Dermis microvascular lymphatic vessel endothelial cell (primary cell): ENCODE measurements at regions not wholly inside any gene's neighbourhood (a gene's known extent, or its start where the extent isn't known, plus 50 kb on each side); places are given as distances from the start of the nearest gene placed in this dataset.

Experiments used
- DNase-seq, 2 donors: peaks; one replicate each; pipeline versions ENCODE4 v3.0.0 to v3.0.0-alpha.2; 2010; ENCODE audit warnings: low read depth in 2 of 2

DNA sequence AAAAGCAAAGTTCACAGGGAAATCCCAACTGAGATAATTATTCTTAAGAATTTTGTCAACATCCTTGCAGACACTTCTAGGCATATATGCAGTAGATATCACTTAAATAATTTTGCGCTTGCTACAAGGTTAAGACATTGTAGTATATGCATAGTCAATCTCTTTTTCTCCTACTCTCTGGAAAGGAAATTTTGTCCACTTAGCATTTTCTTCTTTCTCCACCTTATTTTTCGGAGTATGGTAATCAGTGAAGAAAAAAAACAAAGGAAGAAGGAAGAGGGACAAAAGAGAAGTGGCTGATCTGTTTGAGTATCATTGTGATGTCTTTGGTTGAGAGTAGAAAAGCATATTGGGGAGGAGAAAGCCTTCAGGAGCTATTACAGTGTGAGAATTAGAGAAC is 104.6 kb downstream of the LACC1 start:
- DNase-seq, result no peak

- no peak for DNase-seq
These were observed 105.8 kb downstream of the LACC1 start for GRCh38 chr13:43985422-43986072.

- peak in 1 of 2 donors; percentile 10 for DNase-seq
These were observed 106.8 kb downstream of the LACC1 start for GRCh38 chr13:43986421-43986981.

GRCh38 chr13:43988302-43988701 is 108.6 kb downstream of the LACC1 start:
- no peak for DNase-seq

- no peak for DNase-seq
These were observed 110.3 kb downstream of the LACC1 start for GRCh38 chr13:43990021-43990420.

DNA sequence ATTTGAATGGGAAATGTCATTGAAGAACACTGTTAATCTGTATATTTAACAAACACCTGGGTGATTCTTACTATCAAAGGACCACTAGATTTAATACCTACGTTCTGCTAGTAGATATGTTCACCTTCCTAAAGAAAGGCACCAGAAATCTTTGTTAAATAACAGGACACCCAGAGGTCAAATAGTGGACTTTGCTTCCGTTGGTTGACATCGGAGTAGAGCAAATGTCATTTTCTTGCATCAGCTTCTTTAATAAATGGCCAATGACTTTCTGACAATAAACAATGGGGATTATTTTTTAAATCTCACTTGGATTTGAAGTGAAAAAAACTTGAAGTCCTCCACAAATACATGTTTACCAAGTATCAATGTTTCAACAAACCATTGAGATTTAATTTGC is 111.1 kb downstream of the LACC1 start:
- no peak for DNase-seq

GRCh38 chr13:43991773-43992201 is 112.1 kb downstream of the LACC1 start:
- DNase-seq, result no peak

- no peak for DNase-seq
These were observed 112.5 kb downstream of the LACC1 start for GRCh38 chr13:43992211-43992610.

DNA sequence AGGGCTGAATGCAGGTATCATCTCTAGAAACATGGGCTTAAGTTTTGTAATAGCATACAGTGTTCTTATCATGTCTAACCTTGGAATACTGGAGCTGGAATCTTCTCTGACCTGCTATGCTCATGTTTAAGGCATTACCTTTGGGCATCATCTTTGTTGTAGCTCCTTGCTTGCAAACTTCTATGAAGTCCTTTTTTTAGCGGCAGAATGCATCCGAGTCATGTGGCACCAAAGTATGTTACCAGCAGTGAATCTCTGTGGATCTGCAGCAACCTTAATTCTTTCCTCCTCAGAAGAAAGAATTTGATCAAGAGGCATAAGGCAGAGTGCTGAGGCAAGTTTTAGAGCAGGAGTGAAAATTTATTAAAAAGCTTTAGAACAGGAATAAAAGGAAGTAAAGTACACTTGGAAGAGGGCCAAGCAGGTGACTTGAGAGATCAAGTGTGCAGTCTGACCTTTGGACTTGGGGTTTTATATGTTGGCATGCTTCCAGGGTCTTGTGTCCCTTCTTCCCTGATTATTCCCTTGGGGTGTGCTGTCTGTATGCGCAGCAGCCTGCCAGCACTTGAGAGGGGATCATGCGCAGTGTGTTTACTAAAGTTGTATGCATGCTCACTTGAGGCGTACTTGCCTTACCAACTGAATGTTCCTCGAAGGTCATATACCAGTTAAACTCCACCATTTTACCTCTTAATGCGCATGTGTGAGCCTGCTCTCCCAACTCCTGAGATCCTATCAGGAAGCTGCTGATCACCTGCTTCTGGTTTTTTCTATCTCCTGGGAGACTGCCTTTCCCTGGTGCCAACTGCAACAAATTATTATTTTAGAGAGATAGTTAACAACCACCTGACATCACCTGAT is 115.5 kb downstream of the LACC1 start:
- DNase-seq, result peak in 1 of 2 donors; percentile 3

GRCh38 chr13:43996221-43996620 is 116.5 kb downstream of the LACC1 start:
- no peak for DNase-seq

- no peak for DNase-seq
These were observed 123.8 kb downstream of the LACC1 start for GRCh38 chr13:44003481-44003880.

DNA sequence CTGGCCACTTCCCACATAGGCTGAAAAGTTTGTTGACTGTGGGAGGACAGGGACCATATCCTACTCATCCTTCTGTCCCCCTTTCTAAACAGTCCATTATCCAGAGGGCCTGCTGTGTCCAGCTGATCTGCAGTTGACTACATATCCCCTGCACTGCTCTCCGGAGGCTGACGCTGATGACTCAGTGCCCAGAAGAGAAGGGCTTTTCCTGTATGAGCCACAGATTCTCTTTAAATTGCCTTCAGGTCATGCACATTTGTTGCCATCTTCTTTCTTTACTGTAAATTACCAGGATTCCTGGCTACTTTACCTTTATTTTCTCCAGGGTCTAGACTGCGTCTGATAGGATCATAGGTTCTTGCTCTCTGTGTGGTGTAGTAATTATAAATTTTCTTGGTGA is 125.2 kb downstream of the LACC1 start:
- peak; percentile 28 to 87 for DNase-seq

- DNase-seq, result no peak
These were observed 127.7 kb downstream of the LACC1 start for GRCh38 chr13:44007451-44007850.

DNA sequence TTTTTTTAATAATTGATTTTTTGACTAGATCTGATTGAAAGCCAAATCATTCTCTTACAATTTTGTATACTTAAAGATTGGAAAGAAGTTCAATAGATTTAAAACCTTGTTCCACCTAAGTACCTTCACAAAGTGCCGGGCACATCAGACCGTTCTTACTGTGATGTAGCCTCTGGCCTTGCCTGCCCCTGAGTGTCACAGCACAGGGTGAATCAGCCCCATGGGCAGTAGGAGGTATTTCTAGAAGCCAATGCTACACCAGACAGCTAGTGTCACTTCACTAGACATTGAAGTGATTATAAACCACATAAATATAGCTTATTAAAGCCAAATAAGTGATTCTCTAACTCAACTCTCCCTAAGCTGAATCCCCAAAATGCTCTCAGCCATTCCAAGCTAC is 131.3 kb downstream of the LACC1 start:
- no peak for DNase-seq

DNA sequence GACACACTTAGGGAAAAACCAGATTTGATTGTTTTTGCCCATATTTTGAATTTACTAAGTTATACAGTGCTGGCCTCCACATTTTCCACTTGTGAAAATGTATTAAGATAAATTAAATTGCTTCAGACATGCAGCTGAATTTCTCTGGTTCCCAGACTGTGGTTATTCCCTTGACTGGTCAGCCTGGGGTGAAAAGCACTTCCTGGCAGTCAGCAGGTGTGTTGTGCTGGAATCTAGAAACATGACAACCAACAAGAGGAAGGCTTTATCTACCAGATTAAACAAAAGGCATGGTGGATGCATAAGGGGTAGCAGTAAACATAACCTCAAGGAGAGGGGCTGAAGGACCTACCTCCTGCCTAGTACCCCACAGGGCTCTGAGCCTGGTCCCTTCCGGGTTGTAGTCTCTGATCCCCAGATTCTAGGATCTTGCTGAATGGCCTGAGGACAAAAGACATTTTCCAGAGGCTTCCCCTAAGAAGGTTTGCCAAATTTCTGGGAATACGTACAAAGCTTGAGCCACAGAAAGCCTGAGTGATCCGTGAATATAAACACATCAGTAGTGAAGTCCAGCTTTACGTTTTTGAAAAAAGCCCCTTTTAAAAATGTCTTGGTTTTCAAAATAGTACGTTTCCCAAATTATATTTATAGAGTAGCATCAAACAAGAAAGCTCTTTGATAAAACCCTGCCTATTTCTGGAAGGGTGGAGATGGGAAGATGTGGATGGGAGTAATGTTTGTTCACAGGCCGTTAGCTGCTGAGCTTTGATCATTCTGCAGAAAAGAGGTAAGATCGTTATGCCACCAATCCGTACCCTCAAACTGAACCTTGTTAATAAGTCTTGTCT is 133.4 kb downstream of the LACC1 start:
- DNase-seq, result peak in 1 of 2 donors; percentile 63

- DNase-seq, result peak; percentile 71 to 93
These were observed 134.1 kb downstream of the LACC1 start for GRCh38 chr13:44013758-44014291.

- DNase-seq, result peak; percentile 26 to 90
These were observed 134.8 kb downstream of the LACC1 start for GRCh38 chr13:44014501-44014900.

- DNase-seq, result peak in 1 of 2 donors; percentile 12
These were observed 135.4 kb downstream of the LACC1 start for GRCh38 chr13:44015118-44015517.

DNA sequence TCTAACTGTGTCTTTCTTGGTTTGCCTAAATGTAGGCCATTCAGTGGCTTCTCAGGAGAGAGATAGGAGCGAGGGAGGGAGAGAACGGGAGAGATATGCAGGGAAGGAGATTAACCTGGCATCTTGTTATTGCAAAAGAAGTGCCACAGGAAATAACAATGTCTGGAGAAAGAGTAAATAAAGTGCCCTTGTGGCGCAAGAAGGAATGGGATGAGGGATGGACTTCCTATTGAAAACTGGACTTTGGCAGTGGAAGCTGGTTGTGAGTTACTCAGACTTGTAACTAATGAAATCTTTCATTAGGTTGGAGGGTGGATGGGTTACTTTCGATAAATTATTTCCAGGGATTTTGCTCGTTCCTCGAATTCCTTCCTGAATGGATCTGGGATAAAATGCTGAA is 136.1 kb downstream of the LACC1 start:
- DNase-seq, result peak in 1 of 2 donors; percentile 5

DNA sequence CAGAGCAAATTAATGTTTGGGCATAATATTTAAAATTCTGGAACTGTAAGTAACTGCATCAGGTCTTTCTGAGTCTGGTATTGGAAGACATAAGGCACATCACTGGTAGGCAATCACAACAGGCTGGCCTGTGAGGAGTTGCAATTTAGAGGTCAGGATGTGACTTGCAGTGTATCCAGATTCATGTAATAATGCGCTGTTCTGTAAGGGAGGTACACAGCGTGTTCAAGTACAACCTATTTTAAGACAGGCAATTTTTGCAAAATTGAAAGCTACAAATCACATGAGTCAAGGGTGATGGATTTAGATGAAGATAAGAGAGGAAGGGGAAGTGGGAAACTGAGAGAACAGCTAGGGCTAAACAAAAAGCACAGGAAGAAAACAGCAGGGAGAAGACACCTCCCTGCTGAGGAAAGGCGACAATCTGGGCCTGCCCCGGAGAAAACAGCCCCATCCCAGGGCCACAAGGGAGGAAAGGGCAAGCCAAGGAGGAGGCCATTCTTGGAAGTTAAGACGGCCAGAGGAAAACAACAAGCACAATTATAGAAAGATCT is 138.1 kb downstream of the LACC1 start:
- DNase-seq, result no peak

DNA sequence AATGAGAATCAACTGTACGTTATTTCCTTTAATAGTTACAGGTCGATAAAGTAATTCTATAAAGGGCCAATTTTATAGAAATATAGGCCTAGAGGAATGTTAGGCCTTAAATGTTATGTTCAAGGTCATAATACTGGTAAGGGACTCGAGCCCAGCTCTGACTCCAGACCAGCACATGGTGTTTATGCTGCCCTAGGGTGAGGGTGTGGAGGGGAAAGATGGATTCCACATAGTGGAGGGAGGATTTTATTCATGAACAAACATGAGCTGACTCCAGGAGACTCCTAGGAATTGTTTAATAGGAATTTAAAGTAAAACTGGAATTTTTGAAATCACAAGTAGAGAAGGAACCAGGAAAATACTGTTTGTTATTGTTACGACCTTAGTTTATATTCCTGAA is 139.9 kb downstream of the LACC1 start:
- no peak for DNase-seq
